Hindlimb muscle (tissue), 1 donor: ENCODE measurements at regions not wholly inside any gene's neighbourhood (a gene's known extent, or its start where the extent isn't known, plus 50 kb on each side); places are given as distances from the start of the nearest gene placed in this dataset.

Experiments used
- DNase-seq: peaks from one replicate; pipeline ENCODE4 v3.0.0-alpha.2; 2013

- no peak for DNase-seq
Measured at GRCh38 chr2:207290833-207291624, 125.3 kb upstream of the KLF7 start.

GRCh38 chr2:207291625-207292252 lies 126.0 kb upstream of the KLF7 start:
- no peak for DNase-seq

GRCh38 chr2:207296265-207296948 lies 130.7 kb upstream of the KLF7 start:
- no peak for DNase-seq

DNA sequence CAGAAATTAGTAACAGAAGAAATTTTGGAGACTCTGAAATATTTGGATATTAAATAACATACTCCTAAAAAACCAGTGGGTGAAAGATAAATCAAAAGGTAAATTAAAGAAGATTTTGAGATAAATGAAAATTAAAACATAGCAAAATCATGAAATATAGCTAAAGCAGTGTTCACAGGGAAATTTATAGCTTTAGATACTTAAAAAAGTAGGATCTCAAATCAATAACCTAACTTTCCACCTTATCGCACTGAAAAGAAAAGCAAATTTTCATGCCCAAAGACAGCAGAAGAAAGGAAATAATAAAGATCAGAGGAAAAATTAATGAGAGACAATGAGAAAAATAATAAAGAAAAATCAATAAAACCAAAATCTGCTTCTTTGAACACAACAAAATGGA lies 135.1 kb upstream of the KLF7 start:
- DNase-seq: no peak

- no peak for DNase-seq
Measured at GRCh38 chr2:207304761-207305160, 139.0 kb upstream of the KLF7 start.

- no peak for DNase-seq
Measured at GRCh38 chr2:207308519-207309224, 142.9 kb upstream of the KLF7 start.

GRCh38 chr2:207311316-207312005 lies 145.7 kb upstream of the KLF7 start:
- no peak for DNase-seq

- DNase-seq: no peak
Measured at GRCh38 chr2:207312006-207312356, 146.2 kb upstream of the KLF7 start.

DNA sequence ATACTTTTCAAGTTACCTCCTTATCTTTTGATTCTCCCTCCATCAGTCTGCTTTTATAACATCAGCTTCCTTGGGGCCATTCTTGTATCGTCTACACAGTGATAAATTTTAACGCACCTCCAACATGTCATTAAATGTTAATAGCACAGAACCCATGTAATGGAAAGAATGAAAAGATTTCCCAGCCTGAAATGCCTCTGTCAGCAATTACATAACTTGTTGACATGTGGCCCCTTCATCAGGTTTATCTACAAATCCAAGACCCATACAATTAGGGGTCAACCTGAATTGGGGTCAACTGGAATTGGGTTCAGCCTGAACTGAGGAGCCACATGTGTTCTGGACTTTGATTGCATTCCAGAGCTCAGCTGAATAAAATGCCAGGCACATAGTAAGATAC lies 148.2 kb upstream of the KLF7 start:
- DNase-seq: no peak

DNA sequence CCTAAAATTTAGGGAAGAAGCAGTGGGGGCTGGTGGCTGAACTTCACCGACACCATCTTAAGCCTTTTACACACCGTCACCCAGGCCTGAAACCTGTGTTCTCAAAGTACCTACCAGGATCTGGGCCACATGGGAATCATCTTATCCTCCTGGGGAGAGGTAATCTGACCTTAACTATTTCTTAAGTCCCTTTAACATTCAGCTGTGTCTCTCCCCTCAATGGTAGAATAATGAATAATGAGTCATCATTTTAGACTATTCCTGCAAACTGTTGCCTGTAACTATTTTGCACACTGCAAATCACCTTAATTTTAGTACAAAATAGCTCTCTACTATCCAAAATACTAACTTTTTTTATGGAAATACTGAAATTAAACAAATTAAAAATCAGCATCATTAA lies 149.4 kb upstream of the KLF7 start:
- no peak for DNase-seq

GRCh38 chr2:207316484-207316883 lies 150.7 kb upstream of the KLF7 start:
- no peak for DNase-seq

- DNase-seq: no peak
Measured at GRCh38 chr2:207316906-207317305, 151.2 kb upstream of the KLF7 start.

GRCh38 chr2:207317378-207317984 lies 151.7 kb upstream of the KLF7 start:
- no peak for DNase-seq

- DNase-seq: no peak
Measured at GRCh38 chr2:207318181-207318628, 152.5 kb upstream of the KLF7 start.

DNA sequence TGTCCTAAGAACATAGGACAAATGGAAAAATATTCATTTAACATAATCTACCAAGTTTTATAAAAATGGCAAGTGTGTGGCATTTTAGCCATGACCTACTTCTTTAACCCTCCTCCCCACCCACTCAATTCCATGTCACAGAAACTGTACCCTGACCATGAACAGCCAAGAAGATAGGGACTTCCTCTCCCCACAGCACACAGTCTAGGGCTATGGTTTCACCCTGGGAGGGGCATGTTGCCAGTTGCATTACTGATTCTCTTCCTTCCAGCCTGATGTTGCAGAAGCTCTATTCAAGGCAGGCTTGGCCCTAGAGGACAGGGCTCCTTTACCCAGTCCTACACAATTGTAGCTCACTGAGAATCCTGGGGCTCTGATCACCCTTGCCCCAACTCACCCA lies 153.6 kb upstream of the KLF7 start:
- DNase-seq: no peak

- DNase-seq: no peak
Measured at GRCh38 chr2:207320381-207321159, 154.8 kb upstream of the KLF7 start.

DNA sequence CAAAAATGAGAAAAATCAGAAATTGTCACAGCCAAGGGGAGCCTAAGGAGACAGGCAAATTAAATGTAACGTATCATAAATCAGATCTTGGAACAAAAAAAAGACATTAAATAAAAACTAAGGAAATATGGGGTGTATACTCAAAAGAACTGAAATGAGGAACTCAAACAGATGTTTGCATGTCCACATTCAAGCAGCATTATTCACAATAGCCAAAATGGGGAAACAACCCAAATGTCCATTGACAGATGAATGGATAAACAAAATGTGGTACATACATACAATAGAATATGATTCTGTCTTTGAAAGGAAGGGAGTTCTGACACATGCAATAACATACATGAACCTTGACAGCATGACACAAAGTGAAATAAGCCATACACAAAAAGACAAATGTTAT lies 155.8 kb upstream of the KLF7 start:
- no peak for DNase-seq

GRCh38 chr2:207324001-207324400 lies 158.3 kb upstream of the KLF7 start:
- DNase-seq: no peak

- no peak for DNase-seq
Measured at GRCh38 chr2:207327513-207327912, 161.8 kb upstream of the KLF7 start.

GRCh38 chr2:207328944-207329386 lies 163.2 kb upstream of the KLF7 start:
- DNase-seq: no peak

DNA sequence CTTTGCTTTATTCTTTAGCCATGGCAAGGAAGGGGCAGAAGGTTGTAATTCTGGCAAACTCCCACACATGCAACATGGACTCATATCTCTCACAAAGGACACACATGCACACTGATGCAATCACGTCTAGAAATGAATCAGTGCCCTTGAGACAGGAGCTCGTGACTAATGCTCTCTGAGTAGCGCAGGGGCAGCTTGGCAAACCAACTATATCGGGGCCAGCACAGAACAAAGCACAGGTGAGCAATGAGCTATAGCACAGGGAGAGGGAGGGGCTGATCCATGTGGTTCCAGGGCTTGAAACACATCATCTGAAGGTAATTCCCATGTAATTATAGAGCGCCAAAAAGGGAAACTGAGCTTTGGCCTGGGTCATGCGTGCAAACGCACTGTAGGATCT lies 165.2 kb upstream of the KLF7 start:
- DNase-seq: no peak
